KMS-11 (cell line): ENCODE measurements at regions not wholly inside any gene's neighbourhood (a gene's known extent, or its start where the extent isn't known, plus 50 kb on each side); places are given as distances from the start of the nearest gene placed in this dataset.

Experiments
- H2AFZ ChIP-seq: fragments of 200-600 bp; sonication (generic); 2 replicates; pipeline ENCODE4 v1.6.1; 2016; ENCODE audit warnings: antibody characterized with exemption, mixed run types, low read depth
- H3K27ac ChIP-seq: fragments of 200-600 bp; sonication (generic); 2 replicates; pipeline ENCODE4 v1.6.1; 2016; ENCODE audit warnings: mild to moderate bottlenecking, mixed run types
- H3K27me3 ChIP-seq: fragments of 200-600 bp; sonication (generic); 2 replicates; pipeline ENCODE4 v1.6.1; 2017; ENCODE audit warnings: mild to moderate bottlenecking, low read depth, mixed run types, moderate library complexity; ENCODE audit not compliant: insufficient read depth
- H3K36me3 ChIP-seq: fragments of 200-600 bp; sonication (generic); 2 replicates; pipeline ENCODE4 v1.6.1; 2017; ENCODE audit warnings: mild to moderate bottlenecking, mixed run types; ENCODE audit not compliant: insufficient read depth
- H3K4me1 ChIP-seq: fragments of 200-600 bp; sonication (generic); 2 replicates; pipeline ENCODE4 v1.6.1; 2016; ENCODE audit warnings: mild to moderate bottlenecking, low read depth, mixed run types; ENCODE audit not compliant: poor library complexity, severe bottlenecking
- H3K4me2 ChIP-seq: fragments of 200-600 bp; sonication (generic); 2 replicates; pipeline ENCODE4 v1.7.0; 2016; ENCODE audit warnings: mild to moderate bottlenecking, mixed run types
- H3K4me3 ChIP-seq: fragments of 200-600 bp; sonication (generic); IDR thresholded peaks from 2 replicates; pipeline ENCODE4 v1.6.1; 2017; ENCODE audit warnings: low read depth, low read length, mixed read lengths; ENCODE audit not compliant: insufficient read depth
- H3K79me2 ChIP-seq: fragments of 200-600 bp; sonication (generic); 2 replicates; pipeline ENCODE4 v1.6.1; 2016; ENCODE audit warnings: low read depth, mixed run types; ENCODE audit not compliant: insufficient read depth
- H3K9ac ChIP-seq: fragments of 200-600 bp; sonication (generic); 2 replicates; pipeline ENCODE4 v1.6.1; 2016; ENCODE audit warnings: mild to moderate bottlenecking, mixed run types
- H4K20me1 ChIP-seq: fragments of 200-600 bp; sonication (generic); 2 replicates; pipeline ENCODE4 v1.6.1; 2016; ENCODE audit warnings: mild to moderate bottlenecking, mixed run types; ENCODE audit not compliant: insufficient read depth
- CTCF ChIP-seq: fragments of 200-600 bp; sonication (generic); conservative IDR thresholded peaks from 2 replicates; pipeline ENCODE4 v1.6.1; 2017; ENCODE audit warnings: low read depth, mild to moderate bottlenecking, antibody characterized with exemption, low read length, moderate library complexity, mixed read lengths

GRCh38 chr5:54753034-54753433 lies 232.4 kb downstream of the ESM1 start:
- H3K27ac ChIP-seq, result peak overlapping the region; percentile 84

GRCh38 chr5:54748527-54748926 lies 231.0 kb downstream of the SNX18 start:
- H3K79me2 ChIP-seq, result no peaks in the 10 kb centered on the region
- H4K20me1 ChIP-seq, result no peaks in the 10 kb centered on the region
- TF ChIP-seq CTCF, result no peak
- H3K4me3 ChIP-seq, result no peak overlapping the region
- H3K36me3 ChIP-seq, result no peaks in the 10 kb centered on the region
- no peak overlapping the region for H3K9ac ChIP-seq
- H3K4me1 ChIP-seq, result peaks cover 47% of the 10 kb centered on the region
- H2AFZ ChIP-seq, result no peak overlapping the region
- H3K4me2 ChIP-seq, result no peak overlapping the region
- H3K27me3 ChIP-seq, result no peaks in the 10 kb centered on the region
- no peak overlapping the region for H3K27ac ChIP-seq

More at GRCh38 chr5:54753034-54753433, 232.4 kb downstream of the ESM1 start:
- Histone ChIP-seq H3K4me2 (peak overlapping the region; percentile 83), H4K20me1 (no peaks in the 10 kb centered on the region), H3K4me3 (no peak overlapping the region), H3K79me2 (no peaks in the 10 kb centered on the region), H2AFZ (peak overlapping the region; percentile 83), H3K27me3 (no peaks in the 10 kb centered on the region), H3K4me1 (peaks cover 26% of the 10 kb centered on the region), H3K9ac (peak overlapping the region; percentile 55), H3K36me3 (no peaks in the 10 kb centered on the region)
- no peak for TF ChIP-seq CTCF

GRCh38 chr5:54746777-54747398 lies 229.3 kb downstream of the SNX18 start:
- no peaks in the 10 kb centered on the region for H4K20me1 ChIP-seq
- TF ChIP-seq CTCF, result no peak
- H3K4me3 ChIP-seq, result no peak overlapping the region
- no peaks in the 10 kb centered on the region for H3K36me3 ChIP-seq
- H2AFZ ChIP-seq, result no peak overlapping the region
- H3K4me1 ChIP-seq, result peaks cover 48% of the 10 kb centered on the region
- no peak overlapping the region for H3K27ac ChIP-seq
- no peaks in the 10 kb centered on the region for H3K79me2 ChIP-seq
- no peak overlapping the region for H3K9ac ChIP-seq
- H3K27me3 ChIP-seq, result no peaks in the 10 kb centered on the region
- no peak overlapping the region for H3K4me2 ChIP-seq

GRCh38 chr5:54746346-54746745 lies 228.8 kb downstream of the SNX18 start:
- no peak for TF ChIP-seq CTCF

More at GRCh38 chr5:54746346-54746745, 228.8 kb downstream of the SNX18 start:
- Histone ChIP-seq H2AFZ (no peak overlapping the region), H4K20me1 (no peaks in the 10 kb centered on the region), H3K4me2 (no peak overlapping the region), H3K9ac (no peak overlapping the region), H3K4me3 (no peak overlapping the region), H3K4me1 (peaks cover 51% of the 10 kb centered on the region), H3K27ac (peak overlapping the region; percentile 97; the same call in 1 of the 2 replicates), H3K36me3 (no peaks in the 10 kb centered on the region), H3K27me3 (no peaks in the 10 kb centered on the region), H3K79me2 (no peaks in the 10 kb centered on the region)
